ENCODE measurements at regions not wholly inside any gene's neighbourhood (a gene's known extent, or its start where the extent isn't known, plus 50 kb on each side); places are given as distances from the start of the nearest gene placed in this dataset.

DNA sequence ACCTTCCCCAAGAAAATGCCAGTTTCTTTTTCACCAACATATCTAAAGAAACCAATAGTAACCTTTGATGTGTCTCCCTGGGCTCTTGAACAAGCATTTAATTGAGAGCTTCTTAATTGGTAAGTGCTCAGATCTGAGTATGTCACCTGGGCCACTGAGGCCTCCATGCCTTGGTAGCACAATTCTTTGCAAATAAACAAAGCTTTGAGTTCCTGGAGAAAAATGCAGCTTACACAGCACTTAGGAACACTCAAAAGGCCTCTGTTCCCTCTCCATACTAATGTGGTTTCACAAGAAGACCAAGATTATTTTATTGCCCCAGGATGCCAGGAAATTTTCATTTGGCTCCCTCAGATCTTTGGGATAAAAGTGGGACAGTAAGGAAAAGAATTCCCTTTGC, 217.6 kb upstream of the CEP162 start:
- Histone ChIP-seq H3K27ac (no peak overlapping the region), H3K4me3 (no peak overlapping the region), H3K27me3 (no peaks in the 10 kb centered on the region), H3K9me3 (no peaks in the 10 kb centered on the region), H3K36me3 (no peaks in the 10 kb centered on the region), H3K4me1 (no peaks in the 10 kb centered on the region)
- intact Hi-C loops (cut with DNase I) = no loop called here
- TF ChIP-seq, protein P1, sequence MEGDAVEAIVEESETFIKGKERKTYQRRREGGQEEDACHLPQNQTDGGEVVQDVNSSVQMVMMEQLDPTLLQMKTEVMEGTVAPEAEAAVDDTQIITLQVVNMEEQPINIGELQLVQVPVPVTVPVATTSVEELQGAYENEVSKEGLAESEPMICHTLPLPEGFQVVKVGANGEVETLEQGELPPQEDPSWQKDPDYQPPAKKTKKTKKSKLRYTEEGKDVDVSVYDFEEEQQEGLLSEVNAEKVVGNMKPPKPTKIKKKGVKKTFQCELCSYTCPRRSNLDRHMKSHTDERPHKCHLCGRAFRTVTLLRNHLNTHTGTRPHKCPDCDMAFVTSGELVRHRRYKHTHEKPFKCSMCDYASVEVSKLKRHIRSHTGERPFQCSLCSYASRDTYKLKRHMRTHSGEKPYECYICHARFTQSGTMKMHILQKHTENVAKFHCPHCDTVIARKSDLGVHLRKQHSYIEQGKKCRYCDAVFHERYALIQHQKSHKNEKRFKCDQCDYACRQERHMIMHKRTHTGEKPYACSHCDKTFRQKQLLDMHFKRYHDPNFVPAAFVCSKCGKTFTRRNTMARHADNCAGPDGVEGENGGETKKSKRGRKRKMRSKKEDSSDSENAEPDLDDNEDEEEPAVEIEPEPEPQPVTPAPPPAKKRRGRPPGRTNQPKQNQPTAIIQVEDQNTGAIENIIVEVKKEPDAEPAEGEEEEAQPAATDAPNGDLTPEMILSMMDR (IDR thresholded peaks at IDR 0.05) = no peak
- DNase-seq (ENCODE audit: extremely low spot score in 2 of 2) = no peak

GRCh38 chr6:84442208-84442607, 214.8 kb upstream of the CEP162 start:
- H3K36me3 ChIP-seq = no peaks in the 10 kb centered on the region
- intact Hi-C loops (cut with DNase I) = no loop called here
- no peak for TF ChIP-seq POLR2AphosphoS5 (IDR thresholded peaks at IDR 0.05; ENCODE audit: insufficient read depth in 1 of 2, low read depth in 1 of 2)
- TF ChIP-seq POLR2A (IDR thresholded peaks at IDR 0.05) = no peak
- TF ChIP-seq, protein P1 (IDR thresholded peaks at IDR 0.05) = no peak
- no peaks in the 10 kb centered on the region for H3K27me3 ChIP-seq
- no peak overlapping the region for H3K27ac ChIP-seq
- no peaks in the 10 kb centered on the region for H3K4me1 ChIP-seq
- DNase-seq (ENCODE audit: extremely low spot score in 2 of 2) = no peak
- no peaks in the 10 kb centered on the region for H3K9me3 ChIP-seq
- no peak overlapping the region for H3K4me3 ChIP-seq

DNA sequence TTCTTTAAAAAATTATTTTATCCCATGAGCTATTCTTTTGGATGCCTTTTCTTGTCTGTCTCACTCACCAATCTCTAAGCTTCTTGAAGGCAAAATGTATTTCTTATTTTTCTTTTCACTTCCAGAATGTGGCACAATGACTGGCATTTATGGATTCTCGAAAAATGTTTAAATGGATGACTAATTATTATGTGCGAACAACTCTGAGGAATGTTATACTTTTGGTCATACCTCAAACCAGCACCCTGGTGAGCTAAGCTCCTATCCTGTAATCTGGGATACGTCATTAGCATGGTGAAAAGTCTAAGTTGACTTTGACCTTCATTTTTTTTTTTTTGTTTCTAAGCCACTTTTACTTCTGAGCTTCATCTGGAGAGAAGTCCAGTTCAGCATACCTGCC, 214.0 kb upstream of the CEP162 start:
- no peak for DNase-seq (ENCODE audit: extremely low spot score in 2 of 2)
- no peaks in the 10 kb centered on the region for H3K9me3 ChIP-seq
- H3K4me1 ChIP-seq = no peaks in the 10 kb centered on the region
- H3K27ac ChIP-seq = no peak overlapping the region
- H3K4me3 ChIP-seq = no peak overlapping the region
- TF ChIP-seq POLR2A (IDR thresholded peaks at IDR 0.05) (no peak), POLR2AphosphoS5 (IDR thresholded peaks at IDR 0.05; ENCODE audit: insufficient read depth in 1 of 2, low read depth in 1 of 2) (no peak)
- TF ChIP-seq, protein P1 (IDR thresholded peaks at IDR 0.05) = no peak
- intact Hi-C loops (cut with DNase I) = no loop called here
- H3K36me3 ChIP-seq = no peaks in the 10 kb centered on the region
- H3K27me3 ChIP-seq = no peaks in the 10 kb centered on the region

DNA sequence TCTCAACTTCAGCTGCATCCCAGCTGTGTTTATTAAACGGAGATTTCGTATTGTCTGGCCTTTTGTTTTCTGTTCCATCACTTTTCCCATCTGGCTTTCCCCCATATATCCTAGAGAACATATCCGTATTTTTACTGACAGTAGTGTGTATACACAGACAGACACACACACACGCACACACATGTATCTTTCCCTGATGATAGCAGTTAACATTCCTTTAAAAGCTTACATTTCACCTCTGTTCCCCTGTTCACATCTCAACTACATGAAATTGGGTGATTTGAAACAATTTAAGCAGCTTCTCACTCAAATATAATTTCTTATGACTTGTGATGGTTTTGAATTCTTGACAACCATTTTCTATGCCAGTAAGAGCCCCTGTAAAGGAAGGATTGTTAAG, 207.1 kb upstream of the CEP162 start:
- intact Hi-C loops (cut with DNase I) = no loop called here
- Histone ChIP-seq H3K36me3 (no peaks in the 10 kb centered on the region), H3K4me1 (no peaks in the 10 kb centered on the region), H3K27me3 (no peaks in the 10 kb centered on the region), H3K4me3 (no peak overlapping the region), H3K27ac (no peak overlapping the region), H3K9me3 (no peaks in the 10 kb centered on the region)
- no peak for DNase-seq (ENCODE audit: extremely low spot score in 2 of 2)
- TF ChIP-seq, protein P1 (IDR thresholded peaks at IDR 0.05) = no peak
- TF ChIP-seq POLR2A (IDR thresholded peaks at IDR 0.05) = no peak
- TF ChIP-seq POLR2AphosphoS5 (IDR thresholded peaks at IDR 0.05; ENCODE audit: insufficient read depth in 1 of 2, low read depth in 1 of 2) = no peak

DNA sequence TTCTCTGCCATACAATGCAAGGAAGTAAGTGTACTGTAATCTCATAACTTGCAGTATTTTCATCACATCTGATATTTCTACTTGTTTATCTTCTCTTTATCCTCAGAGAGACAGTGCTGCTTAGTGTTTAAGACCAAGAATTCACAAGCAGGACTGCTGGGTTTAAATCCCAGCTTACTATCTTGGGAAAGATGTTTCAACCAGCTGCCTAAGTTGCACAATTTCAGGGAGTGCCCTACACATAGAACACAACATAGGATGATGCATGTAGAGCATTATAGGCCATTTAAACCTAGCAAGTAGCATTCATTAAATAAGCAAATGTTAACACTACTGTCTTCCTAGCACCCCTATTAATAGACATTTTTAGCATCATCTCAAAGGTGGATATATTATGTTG, 205.2 kb upstream of the CEP162 start:
- intact Hi-C loops (cut with DNase I) = no loop called here
- no peak overlapping the region for H3K4me3 ChIP-seq
- TF ChIP-seq POLR2AphosphoS5 (IDR thresholded peaks at IDR 0.05; ENCODE audit: insufficient read depth in 1 of 2, low read depth in 1 of 2) (no peak), POLR2A (IDR thresholded peaks at IDR 0.05) (no peak)
- TF ChIP-seq, protein P1 (IDR thresholded peaks at IDR 0.05) = no peak
- H3K27me3 ChIP-seq = no peaks in the 10 kb centered on the region
- DNase-seq (ENCODE audit: extremely low spot score in 2 of 2) = no peak
- no peak overlapping the region for H3K27ac ChIP-seq
- no peaks in the 10 kb centered on the region for H3K9me3 ChIP-seq
- H3K4me1 ChIP-seq = no peaks in the 10 kb centered on the region
- H3K36me3 ChIP-seq = no peaks in the 10 kb centered on the region
